ENCODE measurements at regions not wholly inside any gene's neighbourhood (a gene's known extent, or its start where the extent isn't known, plus 50 kb on each side); places are given as distances from the start of the nearest gene placed in this dataset.
"Not testable (repeated sequence)": the region's sequence is repeated elsewhere in the genome, so short reads cannot be mapped to it uniquely, and the experiment has no call there.

DNA sequence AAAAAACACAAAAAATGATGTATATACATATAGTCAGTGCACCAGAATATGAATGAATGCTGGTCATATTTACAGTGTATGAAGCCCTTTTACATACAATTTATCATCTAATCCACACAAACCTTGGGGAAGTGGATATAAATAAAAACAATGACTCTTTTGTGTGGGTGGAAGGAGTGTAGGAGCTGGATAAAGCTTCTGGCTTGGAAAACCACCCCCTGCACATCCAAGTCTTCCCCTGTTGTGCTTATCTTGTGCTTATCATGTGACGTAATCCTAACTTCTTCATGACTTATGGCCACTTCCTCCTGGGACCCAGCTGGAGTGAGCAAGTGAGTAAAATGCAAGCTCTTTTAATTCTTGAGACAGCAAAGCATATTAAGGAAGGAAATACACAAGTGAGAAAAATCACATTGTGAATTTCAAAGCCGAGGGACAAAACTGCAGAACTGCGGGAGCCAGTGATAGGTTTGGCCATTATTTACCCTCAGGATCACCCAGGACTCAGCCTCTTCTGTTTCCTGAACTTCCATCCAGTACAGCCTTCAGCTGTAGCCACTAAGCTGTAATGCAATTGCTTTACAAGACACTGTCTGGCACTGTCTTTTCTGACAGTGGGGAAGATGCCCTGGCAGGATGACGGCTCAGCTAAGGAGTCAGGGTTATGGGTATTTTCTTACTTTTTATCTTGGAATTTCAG is 104.0 kb upstream of the PPM1J start:
- DNase-seq = no peak

DNA sequence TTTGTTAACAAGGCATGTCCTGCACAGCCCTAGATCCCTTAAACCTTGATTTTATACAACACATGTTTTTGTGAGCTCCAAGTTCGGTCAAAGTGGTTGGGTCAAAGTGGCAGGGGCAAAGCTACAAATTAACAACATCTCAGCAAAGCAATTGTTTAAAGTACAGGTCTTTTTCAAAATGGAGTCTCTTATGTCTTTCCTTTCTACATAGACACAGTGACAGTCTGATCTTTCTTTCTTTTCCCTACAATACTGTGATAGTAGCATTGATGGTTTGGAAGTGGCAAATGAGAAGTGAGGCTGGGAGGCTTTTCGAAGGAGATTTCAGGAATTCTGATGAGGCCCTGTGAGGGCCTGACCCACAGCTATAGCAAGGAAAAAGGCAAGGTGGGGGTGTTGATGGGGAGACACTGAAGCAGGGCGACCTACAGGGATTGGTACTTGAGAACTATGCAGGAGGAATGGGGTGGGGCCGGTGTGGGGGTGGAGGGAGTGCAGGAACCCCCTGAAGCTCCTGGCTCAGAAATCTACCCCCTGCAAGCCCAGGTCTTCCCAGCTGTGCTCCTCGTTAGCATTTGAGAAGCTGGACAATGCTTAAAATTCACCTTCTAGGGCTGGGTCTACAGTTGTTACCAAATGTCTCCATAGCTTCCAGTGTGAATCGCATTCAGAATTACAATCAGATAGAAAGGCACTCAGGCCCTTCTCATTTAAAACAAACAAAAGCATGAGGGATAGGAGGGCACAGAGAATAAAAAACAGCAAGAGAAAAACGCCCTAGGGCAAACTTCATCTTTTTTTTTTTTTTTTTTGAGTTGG is 102.6 kb upstream of the PPM1J start:
- DNase-seq = no peak

DNA sequence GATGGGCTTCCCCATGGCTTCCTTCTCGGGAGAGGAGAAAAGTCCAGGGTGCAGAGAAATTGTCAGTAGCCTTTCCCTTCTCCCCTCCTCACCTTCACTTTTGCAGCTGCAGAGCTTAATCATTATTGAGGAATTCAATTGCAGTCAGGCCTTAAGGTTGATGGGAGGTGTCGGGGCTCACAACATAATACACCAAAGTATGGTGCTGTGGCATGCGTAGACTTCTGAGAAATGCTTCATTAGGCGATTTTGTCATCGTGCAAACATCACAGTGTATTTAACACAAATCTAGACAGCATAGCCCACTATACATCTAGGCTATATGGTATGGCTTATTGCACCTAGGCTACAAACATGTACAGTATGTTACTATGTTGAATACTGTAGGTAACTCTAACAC is 100.2 kb upstream of the PPM1J start:
- DNase-seq = no peak

DNA sequence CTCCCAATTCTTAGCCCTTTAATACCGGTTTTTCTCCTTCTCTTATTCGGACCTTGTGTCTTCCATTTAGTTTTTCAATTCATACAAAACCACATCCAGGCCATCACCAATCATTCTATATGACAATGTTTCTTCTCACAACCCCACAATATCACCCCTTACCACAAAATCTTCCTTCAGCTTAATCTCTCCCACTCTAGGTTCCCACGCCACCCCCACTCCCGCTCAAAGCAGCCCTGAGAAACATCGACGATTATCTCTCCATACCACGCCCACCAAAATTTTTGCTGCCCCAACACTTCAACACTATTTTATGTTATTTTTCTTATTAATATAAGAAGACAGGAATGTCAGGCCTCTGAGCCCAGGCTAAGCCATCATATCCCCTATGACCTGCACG is 99.5 kb upstream of the PPM1J start:
- not testable (repeated sequence) for DNase-seq

DNA sequence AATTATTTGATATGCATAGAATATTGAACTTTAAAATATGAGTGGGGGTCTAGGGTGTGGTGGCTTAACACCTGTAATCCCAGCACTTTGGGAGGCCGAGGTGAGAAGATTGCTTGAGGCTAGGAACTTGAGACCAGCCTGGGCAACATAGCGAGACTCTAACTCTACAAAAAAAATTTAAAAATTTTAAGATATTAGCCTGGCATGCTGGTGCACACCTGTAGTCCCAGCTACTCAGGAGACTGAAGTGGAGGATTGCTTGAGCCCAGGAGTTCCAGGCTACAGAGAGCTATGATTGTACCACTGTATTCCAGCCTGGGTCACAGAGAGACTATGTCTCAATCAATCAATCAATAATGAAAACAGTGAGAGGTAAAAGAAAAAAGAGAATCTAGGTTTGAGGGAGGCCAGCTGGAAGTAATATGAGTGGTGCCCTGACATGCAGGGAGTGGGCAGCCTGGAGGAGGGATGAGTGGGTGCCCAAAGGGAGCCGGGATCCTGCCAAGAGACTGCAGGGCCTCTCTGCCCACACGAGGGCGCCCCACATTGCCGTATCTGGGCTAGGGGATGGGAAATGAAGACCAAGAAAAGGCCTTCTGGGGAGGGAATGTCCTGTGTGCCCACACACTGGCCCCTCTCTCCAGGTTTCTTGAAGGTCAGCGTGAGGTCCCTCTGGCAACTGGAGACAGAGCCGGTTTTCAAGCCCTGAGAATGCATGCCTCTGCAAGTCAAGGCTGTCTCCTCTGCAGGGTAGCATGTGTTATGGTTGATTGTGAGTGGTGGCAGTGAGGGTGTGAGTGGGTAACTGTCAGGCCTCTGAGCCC is 93.9 kb upstream of the PPM1J start:
- DNase-seq = no peak

DNA sequence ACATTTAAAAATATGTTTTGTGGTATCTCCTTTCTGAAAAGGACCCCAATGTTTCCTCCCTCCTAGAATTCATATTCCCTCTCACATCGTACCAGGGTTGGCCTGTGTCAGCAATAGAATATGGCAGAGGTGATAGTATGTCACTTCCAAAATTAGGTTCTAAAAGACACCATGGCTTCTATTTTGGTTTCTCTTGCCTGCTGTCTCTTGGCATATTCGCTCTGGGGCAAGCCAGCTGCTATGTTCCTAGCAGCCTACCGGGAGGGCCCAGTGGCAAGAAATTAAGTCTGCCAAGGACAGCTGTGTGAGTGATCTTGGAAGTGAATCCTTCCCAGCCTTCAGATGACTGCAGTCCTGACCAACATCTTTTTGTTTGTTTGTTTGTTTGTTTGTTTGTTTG is 92.9 kb upstream of the PPM1J start:
- DNase-seq = no peak

DNA sequence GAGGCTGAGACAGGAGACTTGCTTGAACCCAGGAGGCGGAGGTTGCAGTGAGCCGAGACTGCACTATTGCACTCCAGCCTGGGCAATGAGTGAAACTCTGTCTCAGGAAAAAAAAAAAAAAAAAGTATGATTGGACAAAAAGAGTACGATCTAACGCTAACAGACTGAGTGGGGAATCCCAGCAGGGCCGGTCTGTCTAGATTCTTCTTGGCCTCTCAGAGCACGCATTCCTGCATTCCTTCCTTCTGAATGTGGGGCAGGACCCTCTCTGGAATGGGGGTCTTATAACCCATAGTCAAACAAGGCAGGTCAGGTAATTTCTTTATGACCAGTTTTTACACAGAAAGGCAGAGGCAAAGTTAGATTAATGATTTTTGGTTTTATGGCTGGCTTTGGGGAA is 92.0 kb upstream of the PPM1J start:
- DNase-seq = no peak

DNA sequence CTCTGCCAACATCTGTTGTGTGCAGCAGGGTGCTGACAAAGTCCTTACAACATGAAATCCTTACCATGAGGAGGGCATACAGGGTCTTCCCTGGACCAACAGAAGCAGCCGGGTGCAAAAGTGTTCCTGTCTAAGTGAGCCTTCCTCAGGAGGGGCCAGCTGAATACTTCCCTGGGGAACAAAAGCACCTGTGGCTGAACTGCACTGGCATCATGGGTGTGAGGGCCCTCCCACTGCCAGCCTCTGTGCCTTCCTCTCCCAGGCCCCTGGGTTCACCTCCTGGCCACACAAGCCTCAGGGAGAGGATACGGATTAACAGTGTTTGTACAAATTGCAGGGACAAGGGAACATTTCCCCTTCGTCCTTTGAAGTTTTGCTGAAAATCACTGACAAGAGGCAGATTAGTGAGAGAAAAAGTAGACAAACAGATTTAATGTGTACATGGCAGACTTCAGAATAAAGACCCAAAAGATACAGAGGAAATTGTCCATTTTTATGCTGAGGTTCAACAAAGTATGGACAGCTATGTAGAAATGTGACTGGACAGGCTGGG is 91.0 kb upstream of the PPM1J start:
- no peak for DNase-seq

DNA sequence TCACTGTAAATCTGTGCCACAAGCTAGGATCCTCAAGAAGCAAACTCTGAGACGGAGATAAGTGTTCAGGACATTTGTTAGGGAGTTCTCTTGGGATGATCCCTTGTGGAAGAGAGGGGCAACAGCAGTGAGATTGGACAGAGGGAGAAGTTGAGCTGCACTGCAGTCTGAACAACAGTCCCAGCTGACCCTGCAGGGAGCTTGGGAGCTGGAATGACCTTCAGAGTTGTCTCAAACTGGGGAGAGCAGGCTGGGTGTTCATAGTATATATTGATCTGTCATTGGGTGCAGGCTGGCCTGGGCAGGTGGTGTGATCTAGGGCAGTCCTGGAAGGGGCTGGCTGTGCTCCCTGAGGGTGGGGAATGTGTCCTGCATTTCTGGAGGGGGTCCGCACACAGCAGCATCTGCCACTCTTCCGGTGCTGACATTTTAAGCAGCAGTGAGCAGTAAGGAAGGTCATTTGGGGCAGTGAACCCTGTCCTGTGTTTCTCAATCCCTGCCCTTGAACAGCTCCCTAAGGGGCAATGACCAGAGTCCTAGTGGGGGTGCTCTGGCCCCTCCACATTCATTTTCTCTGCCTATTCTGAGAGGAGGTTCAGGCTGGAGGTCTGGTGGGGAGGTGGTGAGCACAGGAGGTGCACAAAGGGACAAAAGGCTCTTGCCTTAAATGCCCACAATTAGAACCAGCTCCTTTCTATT is 90.2 kb upstream of the PPM1J start:
- DNase-seq = no peak

DNA sequence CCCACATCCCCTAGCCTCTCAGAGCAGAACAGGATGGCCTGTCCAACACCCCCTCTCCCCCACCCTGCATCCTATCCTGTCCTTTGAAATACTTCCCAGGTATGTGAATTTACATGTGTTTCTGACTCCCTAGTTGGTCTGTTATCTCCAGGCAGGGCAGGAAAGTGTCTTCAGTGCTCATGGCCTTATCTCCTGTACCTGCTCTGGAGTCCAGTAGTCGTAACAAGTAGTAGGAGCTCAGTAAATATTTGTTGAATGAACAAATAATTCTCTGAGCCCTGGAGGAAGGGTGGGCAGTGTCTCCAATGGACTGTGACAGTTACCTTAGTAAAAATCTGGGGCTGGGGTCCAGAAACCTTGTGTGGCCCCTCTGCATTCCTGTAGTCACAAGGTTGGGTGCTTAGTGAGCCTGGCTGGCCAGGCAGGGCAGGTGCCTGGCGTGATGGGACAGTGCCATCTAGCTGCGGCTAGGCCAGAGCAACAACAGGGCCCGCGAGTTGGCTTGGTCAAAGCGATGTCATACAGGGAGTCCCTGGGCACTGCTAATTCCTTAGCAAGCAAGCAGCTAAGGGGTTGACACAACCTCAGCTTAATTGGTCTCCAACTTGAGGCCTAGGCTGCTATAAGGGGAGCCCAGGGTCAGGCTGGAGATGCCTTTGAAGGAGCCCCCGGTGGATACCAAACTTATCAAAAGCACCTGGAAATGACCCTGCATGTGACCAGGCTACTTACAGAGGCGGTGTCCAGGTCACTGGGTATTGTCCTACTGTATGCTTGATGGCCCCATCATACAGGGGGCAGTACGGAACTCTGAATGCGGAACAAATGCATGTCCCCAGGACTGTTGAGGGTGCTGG is 89.0 kb upstream of the PPM1J start:
- no peak for DNase-seq

DNA sequence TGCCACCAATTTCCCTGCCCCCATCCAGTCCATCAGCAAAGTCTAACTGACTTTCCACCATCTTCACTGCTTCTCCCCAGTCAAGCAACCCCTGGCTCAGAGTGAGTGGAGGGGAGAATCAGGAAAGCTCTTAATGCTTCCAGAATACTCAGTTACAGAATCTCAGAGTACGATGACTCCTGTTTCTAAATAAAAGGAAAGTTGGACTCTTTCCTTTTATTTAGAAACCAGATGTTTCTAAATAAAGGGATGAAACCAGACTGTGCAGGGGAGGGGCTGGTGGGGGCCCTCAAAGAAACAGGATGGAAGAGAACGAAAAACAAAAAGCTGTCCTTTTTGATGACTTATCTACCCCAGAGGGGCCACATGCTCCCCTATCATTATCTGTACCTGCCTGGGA is 85.2 kb upstream of the PPM1J start:
- no peak for DNase-seq

DNA sequence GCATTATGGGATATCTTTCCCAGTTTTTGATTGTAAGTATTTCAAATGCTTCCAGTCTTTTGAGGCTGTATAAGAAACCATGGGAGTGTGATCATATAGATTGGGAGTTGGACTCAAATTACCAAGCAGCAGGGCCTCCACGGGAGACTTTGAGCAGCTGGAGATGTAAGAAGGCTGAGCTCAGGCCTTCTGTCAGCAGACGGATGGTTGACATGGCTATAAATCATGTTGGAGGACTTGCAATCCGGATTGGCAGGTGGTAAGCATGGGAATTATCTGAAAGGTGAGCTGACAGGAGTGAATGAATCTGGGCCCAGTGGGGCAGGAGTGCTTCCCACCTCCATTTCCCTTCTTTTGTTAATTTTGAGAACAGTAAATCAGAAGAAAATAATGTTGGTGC is 83.2 kb upstream of the PPM1J start:
- DNase-seq = no peak

DNA sequence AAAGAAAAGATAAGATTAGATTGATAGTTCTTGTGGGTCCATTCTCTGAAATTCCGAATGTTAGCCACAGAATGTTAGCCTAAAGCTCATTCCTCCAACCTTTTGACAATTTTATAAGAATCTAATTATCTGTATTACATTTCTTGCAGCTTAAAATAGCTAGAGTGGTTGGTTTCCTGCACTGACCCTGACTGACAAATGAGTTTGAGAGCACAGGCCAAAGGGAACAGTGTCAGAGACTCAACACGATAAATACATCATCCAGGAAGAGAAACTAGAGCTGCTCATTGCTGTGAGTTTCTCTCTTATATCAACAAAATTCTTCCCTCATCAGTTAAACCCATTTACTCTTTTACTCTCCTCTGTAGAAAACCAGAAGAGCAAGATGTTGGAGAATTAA is 82.1 kb upstream of the PPM1J start:
- DNase-seq = no peak

DNA sequence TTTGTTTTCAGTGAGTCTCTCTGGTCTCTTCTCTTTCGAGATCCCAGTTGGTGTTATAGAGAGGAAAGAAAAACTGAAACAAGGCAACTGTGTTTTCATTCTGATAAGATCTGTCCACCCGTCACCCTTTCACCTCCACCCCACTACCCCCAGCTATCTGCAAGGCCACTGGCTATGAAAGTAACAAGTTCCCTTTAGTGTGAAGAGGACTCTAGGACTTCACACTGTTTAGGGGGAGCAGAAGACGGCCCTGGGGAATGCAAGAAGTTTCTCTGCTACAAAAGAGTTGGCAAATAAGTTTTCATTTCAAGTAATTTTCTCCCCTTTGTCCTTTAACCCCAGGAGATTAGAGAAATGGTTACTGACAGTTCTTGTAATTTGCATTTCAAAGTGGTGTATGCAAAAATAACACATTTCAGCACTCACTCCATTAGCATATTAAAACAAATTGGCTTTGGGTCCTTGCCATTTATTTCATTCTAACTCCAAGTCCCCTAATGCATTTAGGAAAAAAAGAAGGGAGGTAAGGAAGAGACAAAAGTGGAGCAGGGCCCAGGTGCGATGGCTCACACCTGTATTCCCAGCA is 79.6 kb upstream of the PPM1J start:
- DNase-seq = no peak

DNA sequence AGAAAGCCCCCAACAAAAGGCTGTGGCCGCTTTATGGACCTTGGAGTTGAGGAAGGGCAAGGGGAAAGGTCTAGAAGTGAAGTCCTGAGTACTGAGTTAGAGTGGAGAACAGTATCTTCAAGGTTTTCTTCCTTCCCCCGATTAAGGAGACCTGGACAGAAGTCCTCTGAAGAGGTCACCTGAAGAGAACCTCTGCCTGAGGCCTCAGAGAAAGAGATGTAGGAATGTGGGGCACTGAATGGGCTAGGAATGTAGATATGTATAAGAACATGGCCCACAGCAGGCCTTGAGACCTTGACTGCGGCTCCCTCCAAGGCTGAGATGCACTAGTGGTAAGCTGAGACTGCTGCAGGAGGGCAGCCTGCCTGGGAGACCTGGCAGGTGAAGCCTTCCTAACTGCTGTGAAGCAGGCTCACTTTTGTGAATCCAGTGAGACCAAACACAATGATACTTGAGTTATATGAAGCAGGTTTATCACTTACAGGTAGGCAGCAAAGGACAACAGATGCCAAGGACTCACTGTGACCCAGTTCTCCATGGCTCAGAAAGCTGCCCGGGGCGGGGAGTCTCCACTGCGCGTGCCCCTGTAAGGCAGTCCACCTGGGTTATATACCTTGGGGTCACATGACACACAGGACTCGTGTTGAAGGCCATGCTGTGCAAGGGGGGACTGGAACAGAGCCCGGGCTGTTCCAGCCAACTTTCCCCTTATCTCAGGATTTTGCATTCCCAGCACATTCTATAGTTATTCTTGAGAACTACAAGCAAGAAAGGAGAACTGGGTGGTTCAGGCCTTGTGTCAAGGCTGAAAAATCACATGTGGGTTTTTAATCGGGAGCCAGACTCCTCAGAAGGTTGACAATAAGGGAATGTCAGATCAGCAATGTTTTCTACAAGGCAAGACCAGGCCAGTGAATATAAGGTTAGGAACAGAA is 78.8 kb upstream of the PPM1J start:
- DNase-seq = no peak

DNA sequence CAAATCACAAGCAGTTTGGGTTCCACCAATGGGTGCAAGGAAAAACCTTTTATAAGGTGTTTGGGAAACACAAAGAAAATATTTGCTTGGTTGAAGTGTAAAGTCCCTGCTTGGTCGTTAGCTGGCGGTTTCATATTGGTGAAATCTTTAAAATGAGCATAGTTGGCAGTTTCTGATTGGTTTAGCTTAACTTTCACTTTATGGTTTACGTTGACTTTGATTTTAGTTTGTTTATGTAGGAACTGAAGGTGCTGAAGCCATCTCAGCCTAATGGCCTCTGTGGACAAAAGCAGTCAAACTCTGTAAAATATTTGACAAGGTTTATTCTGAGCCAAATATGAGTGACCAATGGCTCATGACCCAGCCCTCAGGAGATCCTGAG is 76.6 kb upstream of the PPM1J start:
- DNase-seq = no peak

DNA sequence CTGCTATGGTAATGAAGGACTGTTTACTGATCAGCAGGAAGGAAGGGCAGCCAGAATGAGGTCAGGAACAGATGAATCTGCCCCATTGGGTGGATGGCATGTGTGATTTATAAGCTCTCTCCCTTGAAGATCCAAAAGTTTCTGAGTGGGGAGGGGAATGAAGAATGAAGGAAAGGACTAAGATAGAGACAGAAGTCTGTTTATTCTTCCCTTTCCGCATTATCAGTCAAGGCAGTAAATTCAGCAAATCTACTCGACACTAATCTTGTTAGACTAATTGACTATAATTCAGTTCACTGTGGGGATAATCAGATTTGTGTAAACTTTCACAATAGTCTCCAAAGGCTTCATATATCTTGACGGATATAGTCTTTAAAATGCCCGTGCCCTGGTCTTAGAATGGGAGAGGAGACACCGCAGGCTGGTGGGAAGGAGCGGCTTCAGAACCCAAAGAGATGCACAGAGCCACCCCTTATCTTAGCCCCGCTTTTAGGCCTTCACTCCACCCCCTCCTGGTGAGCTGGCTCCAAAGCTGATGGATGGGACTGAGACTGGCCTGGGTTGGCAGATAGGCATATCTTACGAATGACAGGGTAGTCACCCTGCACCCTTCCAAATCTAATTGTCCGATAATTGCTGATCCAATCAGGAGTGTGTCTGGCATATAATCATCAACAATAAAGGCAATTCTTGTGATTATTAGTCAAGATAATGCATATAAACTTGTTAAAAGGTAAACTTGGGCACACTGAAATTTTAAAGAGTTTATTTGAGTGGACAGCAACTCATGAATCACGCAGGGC is 76.0 kb upstream of the PPM1J start:
- DNase-seq = no peak

DNA sequence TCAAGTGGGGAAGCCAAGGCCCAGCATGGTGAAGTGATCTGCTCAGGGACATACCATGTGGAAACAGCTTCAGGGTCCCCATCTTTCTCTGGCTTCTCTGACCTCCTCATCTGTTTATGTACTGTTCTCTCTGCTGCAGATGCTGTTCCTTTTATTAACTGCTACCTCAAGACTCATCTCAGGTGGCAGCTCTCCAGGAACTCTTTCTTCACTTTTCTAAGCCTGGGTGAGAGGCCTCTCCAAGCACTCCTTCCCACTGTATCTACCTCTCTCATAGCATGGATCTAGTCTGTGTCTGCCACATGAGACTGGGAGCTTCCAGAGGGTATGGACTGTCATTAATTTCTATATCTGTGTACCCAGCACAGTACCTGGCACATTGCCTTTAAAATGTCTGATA is 73.4 kb upstream of the PPM1J start:
- no peak for DNase-seq

DNA sequence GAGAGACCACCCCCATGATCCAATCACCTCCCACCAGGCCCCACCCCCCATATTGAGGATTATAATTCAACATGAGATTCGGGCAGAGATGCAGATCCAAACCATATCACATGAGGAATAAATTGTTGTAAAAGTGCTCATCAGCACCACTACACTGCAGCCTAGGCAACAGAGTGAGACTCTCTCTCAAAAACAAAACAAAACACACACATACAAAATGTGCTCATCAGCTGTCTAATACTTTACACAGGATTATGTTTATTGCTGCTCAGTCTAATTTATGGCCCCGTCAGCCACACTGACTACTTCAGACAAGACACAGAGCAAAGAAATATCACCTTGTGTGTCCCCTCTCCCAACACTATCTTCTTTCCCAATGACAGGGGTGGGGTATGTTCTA is 72.9 kb upstream of the PPM1J start:
- no peak for DNase-seq

Data from NCI-H187 treated with DMSO at 0.1 percent for 48 hours (cell line).